ENCODE measurements at regions not wholly inside any gene's neighbourhood (a gene's known extent, or its start where the extent isn't known, plus 50 kb on each side); places are given as distances from the start of the nearest gene placed in this dataset.

DNA sequence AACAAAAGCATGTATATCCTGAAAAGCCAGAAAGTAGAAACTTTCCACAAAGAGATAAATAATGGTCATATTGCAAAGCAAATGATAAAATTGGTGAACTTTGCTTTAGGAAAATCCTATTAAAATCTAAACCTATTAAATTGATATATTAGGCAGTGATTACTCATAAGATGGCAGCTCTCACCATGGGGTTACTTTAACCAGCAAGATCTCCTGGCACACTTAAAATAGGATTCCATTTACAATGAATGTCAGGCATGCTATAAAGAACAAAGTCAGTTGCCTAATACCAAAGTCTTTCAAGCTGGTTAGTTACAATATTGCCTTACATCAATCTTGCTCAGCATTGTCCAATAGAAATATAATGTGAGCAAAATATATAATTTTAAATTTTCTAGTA, 816.2 kb downstream of the BCL11A start:
- no peak for DNase-seq (ENCODE audit: low read depth in 2 of 2)

DNA sequence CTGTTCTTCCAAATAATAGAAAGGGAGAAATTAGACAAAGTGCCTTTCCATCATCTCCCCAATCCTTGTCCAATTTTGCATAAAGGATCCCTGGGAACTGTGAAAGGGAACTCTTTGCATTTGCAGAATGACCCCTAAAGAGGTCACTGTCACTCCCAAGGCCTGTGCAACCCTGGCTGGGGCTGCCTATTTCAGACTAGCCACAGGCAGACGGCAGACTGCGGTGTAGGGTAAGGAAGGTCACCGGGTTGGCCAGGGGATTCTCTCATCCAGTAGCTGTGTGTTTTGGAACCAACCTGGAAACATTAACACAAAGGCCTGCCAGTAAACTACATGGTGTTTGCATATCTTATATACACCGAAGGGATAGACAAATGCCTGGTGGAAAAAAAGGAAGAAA, 818.7 kb downstream of the BCL11A start:
- DNase-seq (ENCODE audit: low read depth in 2 of 2): no peak

DNA sequence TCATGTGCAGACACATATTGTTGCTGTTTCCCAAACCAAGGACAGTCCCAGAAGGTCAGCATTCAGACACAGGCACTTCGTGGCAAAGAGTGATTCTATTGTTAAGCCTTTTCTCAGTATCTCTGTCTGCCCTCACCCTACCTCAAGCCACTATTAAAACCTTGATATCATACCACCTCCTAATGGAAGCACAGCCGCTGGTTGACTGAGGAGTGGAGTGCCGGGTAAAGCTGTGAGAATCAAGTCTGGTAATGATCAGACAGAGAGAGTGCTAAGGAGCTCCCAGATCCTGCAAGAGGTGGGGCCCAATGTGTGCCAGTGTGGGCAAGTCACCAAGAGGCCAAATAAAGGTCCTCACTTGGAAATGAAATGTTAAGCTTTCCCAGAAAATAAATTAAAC, 819.5 kb downstream of the BCL11A start:
- DNase-seq (ENCODE audit: low read depth in 2 of 2): no peak

DNA sequence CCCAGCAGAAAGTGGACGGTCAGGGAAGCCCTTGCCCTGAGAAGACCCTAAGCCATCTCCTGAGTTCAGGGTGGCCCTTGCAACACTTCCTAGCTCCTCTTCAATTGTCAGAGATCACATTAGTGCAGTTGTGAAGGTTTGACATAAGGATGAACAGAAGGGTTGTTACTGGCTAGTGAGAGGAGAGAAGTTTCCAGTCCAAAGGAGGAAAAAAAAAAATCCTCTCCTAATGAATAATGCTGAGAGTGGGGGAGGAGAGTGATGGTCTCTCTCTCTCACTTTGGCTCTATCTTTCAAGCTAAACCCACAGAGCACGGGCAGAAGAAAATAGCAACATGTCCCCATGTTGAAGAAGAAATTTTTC, 819.9 kb downstream of the BCL11A start:
- DNase-seq (ENCODE audit: low read depth in 2 of 2): no peak

DNA sequence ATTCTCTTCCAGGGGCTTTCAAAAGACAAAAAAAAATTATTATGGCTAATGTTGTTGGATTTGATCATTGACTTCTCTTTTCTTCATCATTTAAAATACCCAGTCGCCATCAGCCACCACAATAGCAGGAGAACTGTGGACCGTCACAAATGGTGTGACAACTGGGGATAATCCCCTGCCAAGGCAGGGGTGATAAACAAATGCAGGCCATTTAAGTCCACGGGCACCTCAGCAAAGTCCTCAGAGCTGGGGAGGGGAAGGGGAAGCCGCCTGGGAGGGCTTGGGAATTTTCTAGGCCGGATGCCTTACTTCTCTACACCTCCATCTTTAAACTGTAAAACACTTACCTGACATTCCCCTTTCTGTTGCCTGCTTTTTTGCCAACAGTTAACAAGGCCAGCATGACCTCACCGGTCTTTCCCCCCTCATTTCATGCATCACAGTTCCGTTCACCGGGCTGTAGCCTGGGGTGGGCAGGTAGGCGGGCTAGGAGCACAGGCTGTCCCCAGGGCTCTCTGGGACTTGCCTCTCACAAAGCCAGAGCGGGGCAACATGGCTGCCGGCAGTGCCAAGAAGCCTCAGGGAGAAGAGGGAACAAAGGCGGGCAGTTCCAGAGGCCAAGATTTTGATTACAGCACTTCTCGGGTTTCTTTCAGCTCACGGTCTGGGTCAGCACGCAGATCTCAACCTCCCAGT, 820.4 kb downstream of the BCL11A start:
- DNase-seq (ENCODE audit: low read depth in 2 of 2): no peak

DNA sequence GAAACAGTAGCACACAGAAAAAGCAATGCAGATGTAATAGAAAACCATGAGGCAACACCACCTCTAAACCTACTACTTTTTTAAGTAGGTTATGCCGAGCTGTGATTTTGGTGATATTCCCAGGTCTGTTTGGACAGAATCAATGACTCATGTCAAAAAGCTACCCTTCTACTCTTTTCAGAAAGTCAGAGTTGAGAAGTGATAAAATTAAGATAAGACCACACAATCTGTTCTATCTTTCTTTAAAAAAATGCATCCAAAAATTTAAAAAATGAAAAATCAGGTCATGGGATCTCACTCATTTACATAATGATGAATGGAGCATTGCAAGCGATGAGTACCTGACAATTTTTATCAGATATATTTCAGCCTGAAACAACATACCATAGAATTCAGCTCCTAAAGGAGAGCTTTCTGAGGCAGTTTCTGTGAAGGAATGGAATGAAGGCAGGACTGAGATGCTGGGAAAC, 826.3 kb downstream of the BCL11A start:
- DNase-seq (ENCODE audit: low read depth in 2 of 2): no peak

DNA sequence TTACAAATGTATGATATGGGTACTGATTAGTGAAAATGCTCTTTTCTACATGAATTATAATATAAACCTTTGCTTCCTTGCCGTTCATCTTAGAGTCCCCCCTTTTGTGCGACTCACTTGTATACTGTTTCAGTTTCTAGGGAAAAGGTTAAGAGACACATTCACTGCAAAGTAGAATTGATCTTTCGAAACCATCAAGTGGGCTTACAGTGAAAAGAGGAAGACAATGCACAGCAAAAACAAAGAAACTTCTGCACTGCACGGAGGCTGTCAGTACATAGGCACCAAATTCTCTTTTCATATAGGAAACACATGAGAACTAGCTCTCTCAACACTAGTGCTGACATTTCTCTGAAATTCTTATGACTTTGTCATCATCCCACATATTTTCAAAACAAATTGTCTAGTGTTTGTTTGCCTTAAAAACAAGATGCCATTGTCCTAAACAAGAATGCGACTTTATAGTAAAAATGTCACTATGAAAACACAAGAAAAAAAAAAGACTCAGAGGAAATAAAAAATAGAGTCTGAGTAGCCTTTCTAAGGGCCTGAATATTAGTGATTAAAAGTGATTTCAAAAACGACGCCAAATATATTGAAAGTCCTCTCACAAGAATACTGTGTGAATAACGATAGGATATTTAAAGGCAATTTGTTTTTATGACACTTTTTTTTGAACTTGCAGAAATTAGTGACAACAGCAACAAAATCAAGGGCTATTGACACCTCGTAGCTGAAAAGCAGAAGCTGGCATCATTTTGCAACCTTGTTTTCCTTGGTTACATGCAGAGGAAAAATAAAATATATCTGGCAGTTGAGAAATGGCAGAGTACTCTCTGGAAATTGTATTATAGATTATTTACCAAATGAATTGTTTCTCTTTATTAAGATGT, 827.0 kb downstream of the BCL11A start:
- no peak for DNase-seq (ENCODE audit: low read depth in 2 of 2)

DNA sequence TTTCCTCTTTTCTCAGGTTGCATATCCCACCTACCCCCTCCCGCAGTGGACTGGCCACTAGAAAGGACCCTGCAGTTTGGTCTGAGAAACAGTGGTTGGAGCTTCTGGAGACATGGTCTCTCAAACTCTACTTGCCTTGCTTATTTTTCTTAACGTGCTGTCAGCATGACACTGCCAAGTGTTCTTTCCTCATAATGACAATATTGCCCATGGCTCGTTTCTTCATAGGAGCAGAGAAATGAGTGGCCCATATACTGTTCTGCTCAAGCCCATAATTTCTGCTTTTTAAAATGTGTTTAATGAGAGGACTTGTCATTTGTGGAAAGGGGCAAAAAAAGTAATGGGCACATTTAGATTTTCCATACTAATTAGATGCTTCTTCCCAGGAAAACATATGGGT, 828.7 kb downstream of the BCL11A start:
- no peak for DNase-seq (ENCODE audit: low read depth in 2 of 2)

DNA sequence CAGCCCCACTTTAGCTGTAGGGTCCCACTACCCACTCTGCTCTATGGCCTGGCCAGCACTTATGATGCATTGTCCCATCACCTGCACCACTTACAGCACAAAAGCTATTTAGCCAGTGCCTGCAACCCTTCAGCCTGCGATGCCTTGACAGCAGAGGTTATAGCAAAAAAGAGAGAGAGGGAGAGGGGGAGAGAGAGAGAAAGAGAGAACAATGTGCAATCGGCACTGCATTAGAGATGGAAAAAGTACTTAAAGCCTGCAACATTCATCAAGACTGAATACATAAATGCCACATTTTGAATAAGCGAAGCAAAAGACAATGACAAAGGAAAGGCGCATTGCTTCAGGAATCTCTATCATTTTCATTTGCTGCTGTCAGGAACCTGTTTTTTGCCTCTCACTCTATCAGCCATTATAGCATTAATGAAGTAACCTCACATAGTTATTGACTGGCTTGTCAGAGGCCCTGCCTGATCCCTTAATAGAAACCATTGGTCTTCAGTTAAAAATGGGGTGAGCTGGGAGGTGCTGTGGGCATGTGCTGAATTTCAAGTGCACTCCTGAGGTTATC, 833.1 kb downstream of the BCL11A start:
- no peak for DNase-seq (ENCODE audit: low read depth in 2 of 2)

DNA sequence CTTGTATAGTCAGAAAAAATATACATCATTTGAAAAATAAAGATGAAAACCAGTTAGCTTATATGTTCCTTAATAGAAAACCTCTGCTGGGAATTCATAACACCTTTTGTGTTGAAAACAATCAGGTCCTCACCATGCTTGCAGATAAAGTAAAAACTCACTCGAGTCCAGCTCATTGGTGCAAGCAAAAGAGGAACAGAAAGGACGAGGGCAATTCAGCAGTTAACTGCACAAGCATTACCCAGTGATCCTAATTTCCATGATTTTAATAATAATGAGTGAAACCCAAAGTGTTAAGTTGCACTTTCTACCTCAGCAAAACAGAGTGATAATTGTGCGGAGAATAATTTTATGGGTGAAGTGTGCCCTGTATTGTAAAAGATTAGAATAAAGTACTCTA, 839.9 kb downstream of the BCL11A start:
- DNase-seq (ENCODE audit: low read depth in 2 of 2): no peak

DNA sequence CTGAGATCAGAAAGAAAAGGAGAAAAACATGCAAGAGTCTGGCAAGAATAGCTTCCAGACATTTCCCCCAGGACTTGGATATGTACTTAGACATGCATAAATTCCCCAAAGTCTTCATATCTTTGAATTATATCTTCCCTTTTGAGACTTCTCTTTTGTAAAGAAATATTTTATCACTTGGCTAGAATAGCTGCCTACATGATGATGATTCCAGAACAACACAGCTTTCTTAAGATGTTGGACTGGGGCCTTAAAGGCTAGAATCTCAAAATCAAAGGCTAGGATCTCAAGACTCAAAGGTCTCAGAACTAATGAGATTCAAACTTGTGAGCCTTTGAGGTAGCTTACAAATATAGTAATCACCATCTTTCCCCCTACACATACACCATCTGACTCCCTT, 842.3 kb downstream of the BCL11A start:
- DNase-seq (ENCODE audit: low read depth in 2 of 2): no peak

DNA sequence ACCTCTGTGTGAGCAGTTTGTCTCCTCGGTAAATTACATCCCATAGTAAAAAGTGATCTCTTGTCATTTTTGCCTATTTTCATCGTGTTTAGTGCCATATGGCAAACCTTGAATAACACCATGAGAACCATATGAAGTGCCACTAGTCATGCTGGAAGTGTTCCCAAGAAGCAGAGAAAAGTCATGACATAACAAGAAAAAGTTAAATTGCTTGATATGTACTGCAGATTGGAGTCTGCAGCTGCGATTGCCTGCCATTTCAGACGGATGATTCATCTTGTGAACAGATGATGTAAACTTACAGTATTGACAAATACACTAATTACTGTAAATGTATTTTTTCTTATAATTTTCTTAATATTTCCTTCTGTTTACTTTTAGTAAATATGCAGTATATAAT, 846.7 kb downstream of the BCL11A start:
- no peak for DNase-seq (ENCODE audit: low read depth in 2 of 2)

DNA sequence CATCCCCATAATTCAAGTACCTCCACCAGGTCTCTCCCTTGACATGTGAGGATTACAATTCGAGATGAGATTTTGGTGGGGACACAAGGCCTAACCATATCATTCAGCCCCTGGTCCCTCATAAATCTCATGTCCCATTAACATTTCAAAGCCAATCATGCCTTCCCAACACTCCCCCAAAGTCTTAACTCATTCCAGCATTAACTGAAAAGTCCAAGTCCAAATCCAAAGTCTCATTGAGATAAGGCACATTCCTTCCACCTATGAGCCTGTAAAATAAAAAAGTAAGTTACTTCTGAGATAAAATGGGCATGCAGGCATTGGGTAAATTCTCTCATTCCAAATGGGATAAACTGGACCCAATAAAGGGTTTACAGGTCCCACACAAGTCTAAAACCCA, 849.7 kb downstream of the BCL11A start:
- DNase-seq (ENCODE audit: low read depth in 2 of 2): no peak

DNA sequence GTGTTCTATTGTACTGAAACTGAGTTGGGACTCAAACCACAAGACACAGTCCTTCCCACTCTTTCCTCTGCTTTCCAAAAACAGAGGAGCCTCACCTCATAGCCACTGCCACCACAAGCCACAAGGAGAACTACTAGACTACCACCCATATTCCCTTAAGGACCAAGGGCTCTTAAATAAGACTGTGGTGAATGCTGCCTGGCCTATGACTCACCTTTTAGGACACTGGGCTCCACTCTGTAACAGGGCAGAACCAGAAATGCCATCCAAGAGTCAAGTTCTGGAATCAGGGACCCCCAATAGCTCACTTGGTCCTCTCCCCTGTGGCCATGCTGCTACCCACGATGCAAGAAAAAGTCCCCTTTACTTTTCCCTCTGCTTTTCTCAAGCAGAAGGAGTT, 851.4 kb downstream of the BCL11A start:
- DNase-seq (ENCODE audit: low read depth in 2 of 2): no peak

DNA sequence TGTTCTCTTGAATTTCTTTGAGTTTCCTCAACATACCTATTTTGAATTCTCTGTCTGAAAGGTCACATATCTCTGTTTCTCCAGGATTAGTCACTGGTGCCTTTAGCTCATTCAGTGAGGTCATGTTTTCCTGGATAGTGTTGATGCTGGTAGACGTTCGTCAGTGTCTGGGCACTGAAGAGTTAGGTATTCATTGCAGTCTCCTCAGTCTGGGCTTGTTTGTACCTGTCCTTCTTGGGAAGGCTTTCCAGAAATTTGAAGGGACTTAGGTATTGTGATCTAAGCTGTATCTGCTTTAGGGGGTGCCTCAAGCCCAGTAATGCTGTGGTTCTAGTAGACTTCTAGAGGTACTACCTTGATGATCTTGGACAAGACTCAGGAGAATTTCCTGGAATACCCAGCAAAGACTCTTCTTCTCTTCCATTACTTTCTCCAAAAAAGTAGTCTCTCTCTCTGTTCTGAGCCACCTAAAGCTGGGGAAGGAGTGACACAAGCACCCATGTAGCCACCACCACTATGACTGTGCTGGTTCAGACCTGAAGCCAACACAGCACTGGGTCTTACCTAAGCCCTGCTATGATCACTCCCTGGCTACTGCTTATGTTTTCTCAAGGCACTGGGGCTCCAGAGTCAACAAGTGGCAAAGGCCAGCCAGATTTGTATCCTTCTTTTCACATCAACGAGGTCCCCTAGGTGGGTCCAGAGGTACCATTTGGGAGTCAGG, 852.0 kb downstream of the BCL11A start:
- DNase-seq (ENCODE audit: low read depth in 2 of 2): no peak

DNA sequence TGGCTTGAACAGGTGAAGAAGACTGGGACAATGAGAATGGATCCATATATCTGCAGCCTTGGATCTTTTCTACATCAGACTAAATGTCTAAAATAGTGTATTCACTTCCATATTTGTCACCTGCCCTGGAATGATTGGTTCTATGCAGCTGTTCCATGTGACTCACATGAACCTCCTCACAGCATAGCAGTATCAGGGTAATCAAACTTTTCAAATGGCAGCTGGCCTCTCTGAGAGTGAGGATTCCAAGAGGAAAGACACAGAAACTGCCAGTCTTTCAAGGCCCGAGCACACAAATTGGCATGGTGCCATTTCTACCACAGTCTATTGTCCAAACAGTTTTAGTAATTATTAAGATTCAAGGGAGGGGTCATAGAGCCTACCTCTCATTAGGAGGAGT, 859.3 kb downstream of the BCL11A start:
- DNase-seq (ENCODE audit: low read depth in 2 of 2): no peak

DNA sequence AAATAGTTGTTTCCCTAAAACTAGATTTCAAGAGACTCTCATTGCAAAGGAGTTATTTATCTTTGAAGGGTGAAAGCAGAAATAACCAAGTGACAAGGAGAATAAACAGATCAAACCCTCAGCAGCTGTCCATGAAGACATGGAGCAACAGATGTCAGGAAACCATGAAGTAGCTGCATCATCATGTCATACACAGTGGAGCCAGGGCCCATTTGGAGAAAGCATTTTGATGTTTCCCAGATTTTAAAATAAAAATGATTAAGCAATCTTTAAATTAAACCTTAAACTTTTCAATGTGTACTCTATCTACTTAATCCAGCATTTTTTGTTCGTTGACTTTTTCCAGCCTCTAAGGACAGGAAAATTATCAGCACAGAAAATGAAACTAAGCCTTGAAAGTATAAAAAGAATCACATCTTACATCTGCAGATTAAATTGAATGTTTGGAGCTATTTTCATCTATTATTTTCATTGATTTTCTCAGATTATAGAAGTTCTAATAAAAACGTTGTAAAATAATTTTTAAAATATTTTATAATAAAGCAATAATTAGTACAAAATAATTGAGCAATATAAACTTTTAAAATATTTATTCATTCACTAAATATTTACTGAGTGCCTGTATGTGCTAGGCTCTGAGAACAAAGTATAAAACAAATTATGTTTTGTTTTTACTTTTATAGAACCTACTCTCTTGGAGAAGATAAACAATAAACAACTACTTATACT, 860.1 kb downstream of the BCL11A start:
- DNase-seq (ENCODE audit: low read depth in 2 of 2): no peak

DNA sequence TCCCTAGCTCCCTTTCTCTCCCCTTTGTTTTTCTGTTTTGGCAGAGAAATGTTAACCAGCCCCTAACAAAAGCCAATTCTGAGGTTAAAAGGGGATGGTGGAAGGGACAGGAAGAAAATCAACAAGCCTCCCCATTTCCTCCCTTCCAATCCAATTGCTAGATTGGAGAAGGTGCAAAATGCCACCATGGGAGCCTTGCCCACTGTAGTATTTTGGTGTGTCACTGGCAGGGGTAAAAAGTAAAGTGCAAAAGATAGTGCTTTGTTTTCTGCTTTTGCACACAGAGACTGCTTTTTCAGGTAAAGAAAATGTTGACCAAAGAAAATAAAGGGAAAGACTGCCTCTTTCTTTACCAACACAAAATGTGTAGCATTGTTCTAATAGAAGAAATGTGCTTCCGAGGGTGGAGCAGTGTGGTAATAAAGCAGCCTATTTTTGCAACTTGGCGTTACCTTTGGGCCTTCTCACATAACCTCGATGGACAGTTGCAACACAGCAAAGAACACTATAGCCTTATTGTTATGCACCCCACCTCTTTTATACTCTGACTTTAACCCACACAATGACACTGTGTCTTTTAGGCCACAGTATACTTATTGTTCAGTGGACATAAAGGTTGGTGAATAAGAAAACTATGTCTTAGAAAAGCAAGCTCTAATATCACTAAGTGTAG, 861.8 kb downstream of the BCL11A start:
- no peak for DNase-seq (ENCODE audit: low read depth in 2 of 2)

DNA sequence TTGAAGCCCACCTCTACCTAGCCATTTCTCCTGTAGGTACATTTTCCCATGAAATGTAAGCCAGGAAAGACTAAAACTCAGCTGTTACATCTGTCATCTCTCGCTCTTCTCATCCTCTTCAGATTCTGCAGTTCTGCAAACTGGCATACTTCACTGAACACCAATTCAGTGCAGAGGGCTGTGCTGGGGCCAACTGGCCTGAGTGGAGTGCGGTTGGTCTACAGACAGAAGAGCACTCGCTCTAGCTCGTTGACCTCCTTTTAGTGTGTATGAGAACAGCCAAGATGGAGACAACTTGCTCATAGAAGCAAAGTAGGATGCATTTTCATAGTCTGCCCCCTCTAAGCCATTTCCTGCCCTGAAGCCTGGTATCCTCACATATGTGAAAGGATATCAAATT, 862.6 kb downstream of the BCL11A start:
- no peak for DNase-seq (ENCODE audit: low read depth in 2 of 2)

DNA sequence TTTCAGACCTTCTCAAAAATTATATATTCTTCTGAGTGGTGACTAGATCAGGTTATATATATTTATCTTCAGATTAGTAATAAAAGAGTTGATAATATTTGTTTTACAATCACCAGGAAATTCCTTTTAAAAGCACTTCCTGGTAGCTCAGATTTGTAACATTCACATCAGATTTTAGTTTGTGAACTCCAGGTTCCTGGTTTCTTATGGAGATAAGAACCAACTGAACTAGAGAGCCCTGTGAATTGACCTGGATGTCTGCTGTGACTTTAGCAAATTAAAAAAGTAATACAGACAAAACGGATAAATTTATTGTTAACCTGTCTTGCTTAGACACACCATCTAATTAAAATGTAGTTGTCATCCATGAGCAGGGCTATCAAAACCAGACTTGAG, 868.7 kb downstream of the BCL11A start:
- no peak for DNase-seq (ENCODE audit: low read depth in 2 of 2)

DNA sequence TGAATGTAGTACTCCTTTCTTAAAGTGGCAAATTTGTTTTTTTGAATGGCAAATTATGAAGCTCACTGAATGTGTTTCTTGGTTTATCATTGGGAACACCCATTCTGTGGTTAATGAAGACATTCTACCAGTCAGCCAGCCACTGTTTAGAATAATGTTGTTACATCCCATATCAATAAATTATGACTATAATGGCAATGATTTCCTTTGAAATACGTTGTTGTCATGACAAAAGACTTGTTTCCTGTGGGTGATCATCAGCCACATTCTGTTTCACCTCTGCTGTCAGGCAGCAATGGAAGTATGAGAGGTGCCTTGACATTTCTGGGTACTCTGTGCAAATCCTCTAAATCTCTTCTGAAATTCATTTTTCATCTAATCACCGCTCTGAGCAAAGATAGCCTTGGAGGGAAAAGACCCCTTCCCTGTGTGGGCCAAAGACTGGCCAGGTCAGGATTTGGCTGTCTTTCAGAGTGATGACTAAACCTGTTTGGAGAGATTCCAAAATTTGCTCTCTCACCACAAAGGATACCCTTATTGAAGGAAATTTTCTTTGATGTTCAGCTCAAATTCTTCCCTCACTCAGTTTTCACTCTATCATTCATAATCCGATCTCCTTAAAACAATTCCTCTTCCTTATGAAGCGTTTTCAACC, 869.2 kb downstream of the BCL11A start:
- no peak for DNase-seq (ENCODE audit: low read depth in 2 of 2)

All from stimulated activated CD8-positive, alpha-beta memory T cell treated with anti-CD3 and anti-CD28 coated beads, Interleukin-15, amount 100 ng/mL, for 48 hours (primary cell).